Calu3 (cell line): ENCODE measurements at regions not wholly inside any gene's neighbourhood (a gene's known extent, or its start where the extent isn't known, plus 50 kb on each side); places are given as distances from the start of the nearest gene placed in this dataset.

Experiments used
- BruUV-seq: library from RNA; stranded (reverse); fragments of 400-500 nt; replicated peaks from 2 replicates; lab custom pipeline; 2021; lab: Mats Ljungman, UMichigan
- CTCF ChIA-PET: fragments of 300-600 bp; sonication (Branson Sonifier 250); formaldehyde crosslinking; loops from one replicate; lab custom pipeline; 2022; ENCODE audit warnings: antibody characterized with exemption; lab: Charles Lee
- DNase-seq: peaks from one replicate; pipeline ENCODE4 v3.0.0; 2022
- H3K27ac Mint-ChIP-seq: one replicate; pipeline ENCODE4 v1.8.0; 2022; ENCODE audit warnings: mixed read lengths; ENCODE audit not compliant: unreplicated experiment
- H3K27me3 Mint-ChIP-seq: one replicate; pipeline ENCODE4 v1.8.0; 2022; ENCODE audit warnings: mixed read lengths; ENCODE audit not compliant: unreplicated experiment
- H3K36me3 Mint-ChIP-seq: one replicate; pipeline ENCODE4 v1.8.0; 2022; ENCODE audit warnings: mild to moderate bottlenecking, moderate library complexity, mixed read lengths; ENCODE audit not compliant: insufficient read depth, unreplicated experiment
- H3K4me1 Mint-ChIP-seq: one replicate; pipeline ENCODE4 v1.8.0; 2022; ENCODE audit warnings: mild to moderate bottlenecking, low read depth, mixed read lengths; ENCODE audit not compliant: unreplicated experiment
- H3K4me3 Mint-ChIP-seq: one replicate; pipeline ENCODE4 v1.8.0; 2022; ENCODE audit warnings: mild to moderate bottlenecking, low read depth, moderate library complexity, mixed read lengths; ENCODE audit not compliant: unreplicated experiment
- H3K9me3 Mint-ChIP-seq: one replicate; pipeline ENCODE4 v1.8.0; 2022; ENCODE audit warnings: low read depth, mixed read lengths; ENCODE audit not compliant: unreplicated experiment
- intact Hi-C: fragments of 100-400 bp; cut with micrococcal nuclease; formaldehyde crosslinking; loops from one replicate; pipeline ENCODE4 v1.10.0; 2022; ENCODE audit not compliant: unreplicated experiment
- TF ChIP-seq, protein P1 (sequence below): fragments of 200-600 bp; IDR thresholded peaks from one replicate; pipeline ENCODE4 v1.8.0; 2022; ENCODE audit warnings: antibody characterized with exemption; ENCODE audit not compliant: unreplicated experiment

- no peak for DNase-seq
- Mint-ChIP-seq H3K4me1 (no peaks in the 10 kb centered on the region), H3K36me3 (no peaks in the 10 kb centered on the region), H3K27ac (no peak overlapping the region), H3K9me3 (peaks cover 11% of the 10 kb centered on the region), H3K27me3 (no peaks in the 10 kb centered on the region), H3K4me3 (no peak overlapping the region)
- no TSS peak for BruUV-seq
- intact Hi-C loops = no loop called here
- TF ChIP-seq, protein P1, sequence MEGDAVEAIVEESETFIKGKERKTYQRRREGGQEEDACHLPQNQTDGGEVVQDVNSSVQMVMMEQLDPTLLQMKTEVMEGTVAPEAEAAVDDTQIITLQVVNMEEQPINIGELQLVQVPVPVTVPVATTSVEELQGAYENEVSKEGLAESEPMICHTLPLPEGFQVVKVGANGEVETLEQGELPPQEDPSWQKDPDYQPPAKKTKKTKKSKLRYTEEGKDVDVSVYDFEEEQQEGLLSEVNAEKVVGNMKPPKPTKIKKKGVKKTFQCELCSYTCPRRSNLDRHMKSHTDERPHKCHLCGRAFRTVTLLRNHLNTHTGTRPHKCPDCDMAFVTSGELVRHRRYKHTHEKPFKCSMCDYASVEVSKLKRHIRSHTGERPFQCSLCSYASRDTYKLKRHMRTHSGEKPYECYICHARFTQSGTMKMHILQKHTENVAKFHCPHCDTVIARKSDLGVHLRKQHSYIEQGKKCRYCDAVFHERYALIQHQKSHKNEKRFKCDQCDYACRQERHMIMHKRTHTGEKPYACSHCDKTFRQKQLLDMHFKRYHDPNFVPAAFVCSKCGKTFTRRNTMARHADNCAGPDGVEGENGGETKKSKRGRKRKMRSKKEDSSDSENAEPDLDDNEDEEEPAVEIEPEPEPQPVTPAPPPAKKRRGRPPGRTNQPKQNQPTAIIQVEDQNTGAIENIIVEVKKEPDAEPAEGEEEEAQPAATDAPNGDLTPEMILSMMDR = no peak
- CTCF ChIA-PET = no interaction called here
These were observed 65.2 kb upstream of the SNTG2 start for GRCh38 chr2:885230-886071.

GRCh38 chr2:883803-884748 lies 66.6 kb upstream of the SNTG2 start:
- CTCF ChIA-PET = interaction anchor here (0.5 kb wide), 1 partner anchor 447 kb away, joined by 6 read pairs; no protein-coding TSS in a partner anchor
- no TSS peak for BruUV-seq
- intact Hi-C loops = no loop called here
- TF ChIP-seq, protein P1 = no peak
- no peak overlapping the region for H3K4me3 Mint-ChIP-seq
- no peaks in the 10 kb centered on the region for H3K4me1 Mint-ChIP-seq
- peaks cover 11% of the 10 kb centered on the region for H3K9me3 Mint-ChIP-seq
- no peaks in the 10 kb centered on the region for H3K27me3 Mint-ChIP-seq
- H3K36me3 Mint-ChIP-seq = no peaks in the 10 kb centered on the region
- no peak overlapping the region for H3K27ac Mint-ChIP-seq
- no peak for DNase-seq

DNA sequence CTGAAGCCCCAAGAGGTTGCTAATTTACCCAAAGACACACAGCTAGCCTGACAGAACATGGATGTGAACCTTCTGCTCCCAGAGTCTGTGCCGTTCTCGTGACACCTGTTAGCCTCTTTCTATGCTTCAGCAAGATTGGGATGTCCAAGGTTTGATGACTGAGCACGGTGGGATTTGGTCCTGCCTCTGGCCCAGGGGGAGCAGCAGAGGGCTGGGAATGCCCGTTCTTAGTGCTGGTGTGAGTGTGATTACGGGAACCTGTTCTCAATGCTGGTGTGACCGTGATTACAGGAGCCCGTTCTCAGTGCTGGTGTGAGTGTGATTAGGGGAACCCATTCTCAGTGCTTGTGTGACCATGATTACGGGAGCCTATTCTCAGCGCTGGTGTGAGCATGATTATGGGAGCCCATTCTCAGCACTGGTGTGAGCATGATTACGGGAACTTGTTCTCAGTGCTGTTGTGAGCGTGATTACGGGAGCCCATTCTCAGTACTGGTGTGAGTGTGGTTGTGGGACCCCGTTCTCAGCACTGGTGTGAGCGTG lies 67.3 kb upstream of the SNTG2 start:
- Mint-ChIP-seq H3K36me3 (no peaks in the 10 kb centered on the region), H3K27me3 (no peaks in the 10 kb centered on the region), H3K4me1 (no peaks in the 10 kb centered on the region), H3K4me3 (no peak overlapping the region), H3K9me3 (peaks cover 12% of the 10 kb centered on the region), H3K27ac (no peak overlapping the region)
- CTCF ChIA-PET = interaction anchor here (0.5 kb wide), 1 partner anchor 447 kb away, joined by 6 read pairs; no protein-coding TSS in a partner anchor
- BruUV-seq = no TSS peak
- no peak for DNase-seq
- TF ChIP-seq, protein P1 = no peak
- intact Hi-C loops = no loop called here

DNA sequence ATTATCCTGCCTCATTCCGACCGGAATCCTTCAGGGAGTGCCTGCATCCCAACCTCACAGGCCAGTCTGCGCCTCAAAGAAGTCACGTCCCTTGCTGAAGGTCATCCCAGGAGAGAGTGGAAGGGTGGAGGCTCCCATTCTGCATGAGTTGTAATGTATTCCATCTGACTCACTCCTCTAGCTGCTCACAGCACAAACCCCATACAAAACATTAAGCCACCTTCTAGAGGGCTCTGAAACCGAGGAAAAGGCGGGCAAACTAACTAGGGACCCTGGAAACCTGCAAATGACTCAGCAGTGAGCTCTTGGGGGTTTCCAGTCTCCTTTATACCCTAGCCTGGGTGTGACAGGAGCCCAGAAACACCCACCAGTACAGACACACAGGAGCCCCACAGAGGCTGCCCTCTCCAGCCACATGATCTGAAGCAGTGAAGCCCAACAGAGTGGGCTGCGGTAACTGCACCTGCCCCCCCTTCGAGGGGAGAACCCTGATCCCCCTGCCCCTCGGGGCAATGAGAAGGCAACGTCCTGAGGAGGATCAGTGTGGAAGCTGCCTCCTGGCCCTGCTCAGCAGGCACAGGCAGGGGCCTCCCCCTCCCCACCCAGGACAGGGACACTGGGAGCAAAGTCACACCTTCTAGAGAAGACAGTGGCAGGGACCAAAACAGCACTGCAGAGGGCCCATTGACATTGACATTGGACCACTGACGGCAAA lies 69.3 kb upstream of the SNTG2 start:
- H3K4me1 Mint-ChIP-seq = no peaks in the 10 kb centered on the region
- intact Hi-C loops = no loop called here
- no peak overlapping the region for H3K27ac Mint-ChIP-seq
- CTCF ChIA-PET = no interaction called here
- TF ChIP-seq, protein P1 = no peak
- H3K27me3 Mint-ChIP-seq = no peaks in the 10 kb centered on the region
- H3K4me3 Mint-ChIP-seq = no peak overlapping the region
- BruUV-seq = no TSS peak
- H3K9me3 Mint-ChIP-seq = peaks cover 14% of the 10 kb centered on the region
- H3K36me3 Mint-ChIP-seq = no peaks in the 10 kb centered on the region
- no peak for DNase-seq
